Erythroblast (primary cell): ENCODE measurements at regions not wholly inside any gene's neighbourhood (a gene's known extent, or its start where the extent isn't known, plus 50 kb on each side); places are given as distances from the start of the nearest gene placed in this dataset.

Experiments
- GATA1 ChIP-seq: IDR thresholded peaks from 2 replicates; pipeline ENCODE4 v1.6.1; 2011; ENCODE audit warnings: low read depth, mild to moderate bottlenecking, control low read depth, low read length, moderate library complexity
- POLR2A ChIP-seq: IDR thresholded peaks from 2 replicates; pipeline ENCODE4 v1.6.1; 2011; ENCODE audit warnings: mild to moderate bottlenecking, low read length

- TF ChIP-seq POLR2A (no peak), GATA1 (no peak)
These were observed 214.3 kb upstream of the SIX2 start for GRCh38 chr2:45223531-45223930.
